ENCODE measurements at regions not wholly inside any gene's neighbourhood (a gene's known extent, or its start where the extent isn't known, plus 50 kb on each side); places are given as distances from the start of the nearest gene placed in this dataset.

DNA sequence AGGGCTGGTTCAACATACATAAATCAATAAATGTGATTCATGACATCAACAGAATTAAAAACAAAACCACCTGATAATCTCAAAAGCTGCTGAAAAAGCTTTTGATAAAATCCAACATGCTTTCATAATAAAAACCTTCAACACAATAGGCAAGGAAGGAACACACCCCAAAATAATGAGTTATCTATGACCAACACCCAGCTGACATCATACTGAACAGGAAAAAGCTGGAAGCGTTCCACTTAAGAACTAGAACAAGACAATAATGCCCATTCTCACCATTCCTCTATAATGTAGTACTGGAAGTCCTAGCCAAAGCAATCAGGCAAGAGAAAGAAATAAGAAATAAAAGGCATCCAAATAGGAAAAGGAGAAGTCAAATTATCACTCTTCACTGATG lies 116.2 kb upstream of the FREM2 start:
- H3K4me3 ChIP-seq, result no peak overlapping the region
- no peaks in the 10 kb centered on the region for H3K27me3 ChIP-seq
- DNase-seq, result no peak
- intact Hi-C loops (cut with DNase I; ENCODE audit: low total_unique reads), result no loop called here
- no peak for ATAC-seq
- no peaks in the 10 kb centered on the region for H3K4me1 ChIP-seq
- in situ Hi-C loops (cut with MboI; ENCODE audit: low sequenced_read_pairs in 4 of 4), result no loop called here
- no peaks in the 10 kb centered on the region for H3K9me3 ChIP-seq
- no peaks in the 10 kb centered on the region for H3K36me3 ChIP-seq
- H3K27ac ChIP-seq, result no peak overlapping the region
- TF ChIP-seq CTCF (IDR thresholded peaks at IDR 0.05 in 4 of 5, conservative IDR thresholded peaks at IDR 0.05 in 1 of 5) (no peak), POLR2A (IDR thresholded peaks at IDR 0.05) (no peak)

GRCh38 chr13:38575427-38575826 lies 111.5 kb upstream of the FREM2 start:
- DNase-seq (no peak), ATAC-seq (no peak)
- intact Hi-C loops (cut with DNase I; ENCODE audit: low total_unique reads) (no loop called here), in situ Hi-C loops (cut with MboI; ENCODE audit: low sequenced_read_pairs in 4 of 4) (no loop called here)
- Histone ChIP-seq H3K9me3 (no peaks in the 10 kb centered on the region), H3K36me3 (no peaks in the 10 kb centered on the region), H3K4me1 (no peaks in the 10 kb centered on the region), H3K27me3 (no peaks in the 10 kb centered on the region), H3K4me3 (no peak overlapping the region), H3K27ac (no peak overlapping the region)
- TF ChIP-seq POLR2A (IDR thresholded peaks at IDR 0.05), result no peak
- no peak for TF ChIP-seq CTCF (IDR thresholded peaks at IDR 0.05 in 4 of 5, conservative IDR thresholded peaks at IDR 0.05 in 1 of 5)

GRCh38 chr13:38577048-38577447 lies 109.8 kb upstream of the FREM2 start:
- TF ChIP-seq POLR2A (IDR thresholded peaks at IDR 0.05) (no peak), CTCF (IDR thresholded peaks at IDR 0.05 in 4 of 5, conservative IDR thresholded peaks at IDR 0.05 in 1 of 5) (no peak)
- intact Hi-C loops (cut with DNase I; ENCODE audit: low total_unique reads), result no loop called here
- no peaks in the 10 kb centered on the region for H3K36me3 ChIP-seq
- in situ Hi-C loops (cut with MboI; ENCODE audit: low sequenced_read_pairs in 4 of 4), result no loop called here
- no peak overlapping the region for H3K4me3 ChIP-seq
- ATAC-seq (no peak), DNase-seq (no peak)
- no peaks in the 10 kb centered on the region for H3K4me1 ChIP-seq
- no peaks in the 10 kb centered on the region for H3K27me3 ChIP-seq
- no peaks in the 10 kb centered on the region for H3K9me3 ChIP-seq
- H3K27ac ChIP-seq, result no peak overlapping the region

- Histone ChIP-seq H3K4me1 (no peaks in the 10 kb centered on the region), H3K27ac (no peak overlapping the region), H3K4me3 (no peak overlapping the region), H3K27me3 (no peaks in the 10 kb centered on the region), H3K9me3 (no peaks in the 10 kb centered on the region), H3K36me3 (no peaks in the 10 kb centered on the region)
- intact Hi-C loops (cut with DNase I; ENCODE audit: low total_unique reads), result no loop called here
- in situ Hi-C loops (cut with MboI; ENCODE audit: low sequenced_read_pairs in 4 of 4), result no loop called here
- TF ChIP-seq CTCF (IDR thresholded peaks at IDR 0.05 in 4 of 5, conservative IDR thresholded peaks at IDR 0.05 in 1 of 5) (peak in 1 of 5 experiments; percentile 24), POLR2A (IDR thresholded peaks at IDR 0.05) (no peak)
- no peak for DNase-seq
- ATAC-seq, result no peak
Observed at GRCh38 chr13:38582133-38582532, 104.7 kb upstream of the FREM2 start.

- DNase-seq (no peak), ATAC-seq (no peak)
- no peak for TF ChIP-seq CTCF (IDR thresholded peaks at IDR 0.05 in 4 of 5, conservative IDR thresholded peaks at IDR 0.05 in 1 of 5)
- TF ChIP-seq POLR2A (IDR thresholded peaks at IDR 0.05), result no peak
- H3K36me3 ChIP-seq, result no peaks in the 10 kb centered on the region
- no peak overlapping the region for H3K27ac ChIP-seq
- intact Hi-C loops (cut with DNase I; ENCODE audit: low total_unique reads), result no loop called here
- H3K4me3 ChIP-seq, result no peak overlapping the region
- H3K9me3 ChIP-seq, result no peaks in the 10 kb centered on the region
- no peaks in the 10 kb centered on the region for H3K27me3 ChIP-seq
- no peaks in the 10 kb centered on the region for H3K4me1 ChIP-seq
- in situ Hi-C loops (cut with MboI; ENCODE audit: low sequenced_read_pairs in 4 of 4), result no loop called here
Observed at GRCh38 chr13:38590230-38590629, 96.6 kb upstream of the FREM2 start.
